Upper lobe of left lung (tissue), 6 donors: ENCODE measurements at regions not wholly inside any gene's neighbourhood (a gene's known extent, or its start where the extent isn't known, plus 50 kb on each side); places are given as distances from the start of the nearest gene placed in this dataset.
A peak's percentile ranks its signal among the peaks of the same experiment; 100 is the strongest.

Experiments
- ATAC-seq, 2 donors: fragments of 200-7000 bp; cut with Tn5 transposase; one replicate each; pipeline ENCODE4 v1.9.1; 2022; ENCODE audit warnings: mild to moderate bottlenecking in 2 of 2, moderate library complexity in 2 of 2; ENCODE audit not compliant: low FRiP score in 2 of 2
- DNase-seq, 2 donors: peaks; one replicate each; pipeline ENCODE4 v3.0.0-alpha.2; 2019 to 2020
- H3K27ac ChIP-seq, 4 donors: fragments of 200-600 bp; sonication (generic); one replicate each; pipeline ENCODE4 v1.5.1; 2016 to 2019
- H3K27me3 ChIP-seq, 4 donors: fragments of 200-600 bp; sonication (generic); one replicate each; pipeline ENCODE4 v1.5.1; 2017 to 2019
- H3K36me3 ChIP-seq, 4 donors: fragments of 200-600 bp; sonication (generic); one replicate each; pipeline ENCODE4 v1.5.1; 2016 to 2019
- H3K4me1 ChIP-seq, 4 donors: fragments of 200-600 bp; sonication (generic); one replicate each; pipeline ENCODE4 v1.5.1; 2018 to 2019
- H3K4me3 ChIP-seq, 4 donors: fragments of 200-600 bp; sonication (generic); one replicate each; pipeline ENCODE4 v1.5.1; 2017 to 2019; ENCODE audit warnings: mild to moderate bottlenecking in 2 of 4, moderate library complexity in 1 of 4
- H3K9me3 ChIP-seq, 4 donors: fragments of 200-600 bp; sonication (generic); one replicate each; pipeline ENCODE4 v1.5.1; 2018 to 2019
- CTCF ChIP-seq, 6 experiments: fragments of 450-650 bp in 4 of 6; fragments of 200-600 bp in 2 of 6; sonication (generic) in 2 of 6; IDR thresholded peaks; one replicate each; pipeline ENCODE4 v1.5.1; 2016 to 2019; ENCODE audit warnings: antibody characterized with exemption in 6 of 6
- EP300 ChIP-seq, 4 donors: sonication (generic); formaldehyde crosslinking; IDR thresholded peaks; one replicate each; pipeline ENCODE4 v1.5.1; 2017; ENCODE audit warnings: antibody characterized with exemption in 4 of 4, control low read depth in 2 of 4
- POLR2A ChIP-seq, 4 donors: fragments of 450-650 bp; IDR thresholded peaks; one replicate each; pipeline ENCODE4 v1.5.1; 2016 to 2017; ENCODE audit warnings: antibody characterized with exemption in 4 of 4, mild to moderate bottlenecking in 2 of 4
- POLR2AphosphoS5 ChIP-seq, 2 donors: sonication (generic); formaldehyde crosslinking; IDR thresholded peaks; one replicate each; pipeline ENCODE4 v1.5.1; 2017; ENCODE audit warnings: antibody characterized with exemption in 2 of 2
- WGBS, 2 donors: methylation state at CpG; one replicate each; pipeline ENCODE4 v1.1.5; 2017 to 2018; 5-methylcytosine and 5-hydroxymethylcytosine counted together
- donor health status: DM: no; HTN: no; CAD: no; lungs with moderate emphysema.
- donor health status: DM: no; HTN: yes; CAD: no; lungs with severe emphysema.

GRCh38 chr3:177665122-177665808, 468.0 kb upstream of the TBL1XR1 start:
- WGBS, 2 donors, result 71 to 81% methylated on average over 5 to 9 of the region's 9 CpGs
- TF ChIP-seq EP300 (IDR thresholded peaks at IDR 0.05) (peak in 3 of 4 donors; percentile 11 to 75 (median 61)), POLR2AphosphoS5 (IDR thresholded peaks at IDR 0.05) (no peak), CTCF (IDR thresholded peaks at IDR 0.05) (no peak), POLR2A (IDR thresholded peaks at IDR 0.05) (no peak)
- H3K9me3 ChIP-seq, result no peaks in the 10 kb centered on the region
- DNase-seq, result no peak
- H3K36me3 ChIP-seq, result no peaks in the 10 kb centered on the region
- ATAC-seq, result peak; percentile 41 to 76
- H3K4me3 ChIP-seq, result no peak overlapping the region
- peaks cover 0 to 4% (median 0%) of the 10 kb centered on the region in 4 donors for H3K4me1 ChIP-seq
- H3K27me3 ChIP-seq, result no peaks in the 10 kb centered on the region
- peak overlapping the region in 3 of 4 donors; percentile 40 to 75 (median 42) for H3K27ac ChIP-seq

GRCh38 chr3:177672252-177672911, 475.1 kb upstream of the TBL1XR1 start:
- WGBS, 2 donors, result 80 to 87% methylated on average over 10 of the region's 10 CpGs
- Histone ChIP-seq H3K27me3 (no peaks in the 10 kb centered on the region), H3K9me3 (no peaks in the 10 kb centered on the region), H3K36me3 (no peaks in the 10 kb centered on the region), H3K4me1 (peaks cover 0 to 18% (median 9%) of the 10 kb centered on the region in 4 donors), H3K27ac (no peak overlapping the region), H3K4me3 (no peak overlapping the region)
- ATAC-seq (no peak), DNase-seq (no peak)
- no peak for TF ChIP-seq CTCF (IDR thresholded peaks at IDR 0.05)
- TF ChIP-seq POLR2AphosphoS5 (IDR thresholded peaks at IDR 0.05), result no peak
- TF ChIP-seq POLR2A (IDR thresholded peaks at IDR 0.05), result no peak
- TF ChIP-seq EP300 (IDR thresholded peaks at IDR 0.05), result no peak

- Histone ChIP-seq H3K27ac (peak overlapping the region in 1 of 4 donors; percentile 28), H3K9me3 (no peaks in the 10 kb centered on the region), H3K36me3 (no peaks in the 10 kb centered on the region), H3K27me3 (no peaks in the 10 kb centered on the region), H3K4me1 (peaks cover 0 to 18% (median 9%) of the 10 kb centered on the region in 4 donors), H3K4me3 (no peak overlapping the region)
- ATAC-seq (peak in 1 of 2 donors; percentile 64), DNase-seq (no peak)
- TF ChIP-seq POLR2A (IDR thresholded peaks at IDR 0.05), result no peak
- TF ChIP-seq EP300 (IDR thresholded peaks at IDR 0.05), result no peak
- no peak for TF ChIP-seq CTCF (IDR thresholded peaks at IDR 0.05)
- no peak for TF ChIP-seq POLR2AphosphoS5 (IDR thresholded peaks at IDR 0.05)
- 54 to 58% methylated on average over 4 of the region's 4 CpGs for WGBS, 2 donors
These were observed 476.0 kb upstream of the TBL1XR1 start for GRCh38 chr3:177673112-177673914.

- Histone ChIP-seq H3K4me1 (peaks cover 0 to 18% (median 9%) of the 10 kb centered on the region in 4 donors), H3K9me3 (no peaks in the 10 kb centered on the region), H3K4me3 (no peak overlapping the region), H3K36me3 (no peaks in the 10 kb centered on the region), H3K27ac (peak overlapping the region in 1 of 4 donors; percentile 4), H3K27me3 (no peaks in the 10 kb centered on the region)
- 96 to 99% methylated on average over 3 of the region's 3 CpGs for WGBS, 2 donors
- no peak for TF ChIP-seq CTCF (IDR thresholded peaks at IDR 0.05)
- TF ChIP-seq POLR2AphosphoS5 (IDR thresholded peaks at IDR 0.05), result no peak
- TF ChIP-seq POLR2A (IDR thresholded peaks at IDR 0.05), result no peak
- no peak for TF ChIP-seq EP300 (IDR thresholded peaks at IDR 0.05)
- DNase-seq, result no peak
- ATAC-seq, result no peak
These were observed 476.9 kb upstream of the TBL1XR1 start for GRCh38 chr3:177674186-177674585.
